ENCODE measurements at regions not wholly inside any gene's neighbourhood (a gene's known extent, or its start where the extent isn't known, plus 50 kb on each side); places are given as distances from the start of the nearest gene placed in this dataset.

- H3K79me2 ChIP-seq (ENCODE audit: low read depth) = no peaks in the 10 kb centered on the region
- Mint-ChIP-seq H3K27ac (no peak overlapping the region), H3K9me3 (peaks cover 34% of the 10 kb centered on the region), H3K36me3 (peaks cover 12% of the 10 kb centered on the region), H3K4me1 (peaks cover 46% of the 10 kb centered on the region), H3K4me3 (no peak overlapping the region), H3K27me3 (ENCODE audit: insufficient read depth, low read depth) (peaks cover 4% of the 10 kb centered on the region)
- H3K4me3 ChIP-seq = no peak overlapping the region
- TF ChIP-seq EZH2 (IDR thresholded peaks at IDR 0.05) (no peak), CTCF (IDR thresholded peaks at IDR 0.05) (peak; percentile 65), EZH2phosphoT487 (IDR thresholded peaks at IDR 0.05) (no peak)
- peak; percentile 51 for DNase-seq (ENCODE audit: low spot score)
- H3K27me3 ChIP-seq = peaks cover 27% of the 10 kb centered on the region
- H2AFZ ChIP-seq (replicated peaks) = no peak overlapping the region
- H4K20me1 ChIP-seq (ENCODE audit: low read depth) = no peaks in the 10 kb centered on the region
- H3K36me3 ChIP-seq = no peaks in the 10 kb centered on the region
- no peak overlapping the region for H3K27ac ChIP-seq
- peaks cover 21% of the 10 kb centered on the region for H3K4me1 ChIP-seq
- H3K9ac ChIP-seq = no peak overlapping the region
- peaks cover 4% of the 10 kb centered on the region for H3F3A ChIP-seq (ENCODE audit: low read depth)
- H3K9me3 ChIP-seq (ENCODE audit: low read depth) = no peaks in the 10 kb centered on the region
- H3K4me2 ChIP-seq = no peak overlapping the region
Observed at GRCh38 chrX:137432609-137433008, 133.3 kb upstream of the ZIC3 start.

- Mint-ChIP-seq H3K9me3 (peaks cover 28% of the 10 kb centered on the region), H3K4me1 (peaks cover 50% of the 10 kb centered on the region)
- no peak overlapping the region for H3K4me3 ChIP-seq
Observed at GRCh38 chrX:137431693-137432488, 134.0 kb upstream of the ZIC3 start.

DNA sequence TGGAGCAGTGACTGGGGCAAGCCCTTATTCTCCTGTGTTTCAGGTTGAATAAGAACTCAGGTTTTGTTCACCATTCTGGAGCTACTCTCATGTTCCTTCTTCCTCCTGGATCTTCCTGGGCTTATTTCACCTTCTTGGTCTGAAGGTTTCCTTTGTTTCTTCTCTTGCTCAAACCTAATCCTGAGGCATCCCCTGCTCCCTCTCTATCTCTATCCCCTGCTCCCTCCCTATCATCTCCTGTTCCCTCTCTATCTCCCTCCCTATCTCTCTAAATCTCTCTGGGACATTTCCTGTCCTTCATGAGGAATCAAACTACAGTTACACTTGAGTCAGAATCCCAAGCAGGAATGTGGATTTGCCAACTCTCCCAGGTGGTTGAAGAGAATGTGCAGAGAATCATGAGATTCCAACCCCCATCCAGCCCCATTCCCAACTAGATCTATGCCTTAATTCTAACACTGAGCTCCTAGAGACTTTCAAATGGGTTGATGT is 134.9 kb upstream of the ZIC3 start:
- no peak for DNase-seq (ENCODE audit: low spot score)
- H3K9ac ChIP-seq = no peak overlapping the region
- peaks cover under 1% of the 10 kb centered on the region for H4K20me1 ChIP-seq (ENCODE audit: low read depth)
- TF ChIP-seq CTCF (IDR thresholded peaks at IDR 0.05) (no peak), EZH2phosphoT487 (IDR thresholded peaks at IDR 0.05) (no peak), EZH2 (IDR thresholded peaks at IDR 0.05) (no peak)
- Mint-ChIP-seq H3K27me3 (ENCODE audit: insufficient read depth, low read depth) (peaks cover 4% of the 10 kb centered on the region), H3K36me3 (peaks cover 5% of the 10 kb centered on the region), H3K4me3 (peak overlapping the region; percentile 51), H3K4me1 (peaks cover 56% of the 10 kb centered on the region), H3K9me3 (peaks cover 21% of the 10 kb centered on the region), H3K27ac (peak overlapping the region; percentile 64)
- no peak overlapping the region for H3K4me3 ChIP-seq
- no peaks in the 10 kb centered on the region for H3K79me2 ChIP-seq (ENCODE audit: low read depth)
- no peak overlapping the region for H2AFZ ChIP-seq (replicated peaks)
- peaks cover 43% of the 10 kb centered on the region for H3K27me3 ChIP-seq
- H3K36me3 ChIP-seq = no peaks in the 10 kb centered on the region
- H3K4me1 ChIP-seq = peaks cover 27% of the 10 kb centered on the region
- peaks cover 15% of the 10 kb centered on the region for H3F3A ChIP-seq (ENCODE audit: low read depth)
- H3K27ac ChIP-seq = no peak overlapping the region
- peak overlapping the region; percentile 80 for H3K4me2 ChIP-seq
- H3K9me3 ChIP-seq (ENCODE audit: low read depth) = no peaks in the 10 kb centered on the region

More at GRCh38 chrX:137431693-137432488, 134.0 kb upstream of the ZIC3 start:
- peaks cover 8% of the 10 kb centered on the region for H3K36me3 Mint-ChIP-seq
- H3K27ac Mint-ChIP-seq = peak overlapping the region; percentile 90
- Histone ChIP-seq H3K36me3 (no peaks in the 10 kb centered on the region), H3K79me2 (ENCODE audit: low read depth) (no peaks in the 10 kb centered on the region), H3K27me3 (peaks cover 35% of the 10 kb centered on the region), H3K4me2 (no peak overlapping the region), H3F3A (ENCODE audit: low read depth) (peaks cover 8% of the 10 kb centered on the region), H3K27ac (no peak overlapping the region), H3K9ac (no peak overlapping the region), H4K20me1 (ENCODE audit: low read depth) (no peaks in the 10 kb centered on the region), H2AFZ (replicated peaks) (no peak overlapping the region), H3K9me3 (ENCODE audit: low read depth) (no peaks in the 10 kb centered on the region), H3K4me1 (peaks cover 22% of the 10 kb centered on the region)
- no peak overlapping the region for H3K4me3 Mint-ChIP-seq
- peak; percentile 70 for DNase-seq (ENCODE audit: low spot score)
- H3K27me3 Mint-ChIP-seq (ENCODE audit: insufficient read depth, low read depth) = peaks cover 4% of the 10 kb centered on the region
- TF ChIP-seq EZH2phosphoT487 (IDR thresholded peaks at IDR 0.05) = no peak
- TF ChIP-seq EZH2 (IDR thresholded peaks at IDR 0.05) = no peak
- TF ChIP-seq CTCF (IDR thresholded peaks at IDR 0.05) = no peak
